Suprapubic skin (tissue), 4 donors: ENCODE measurements at regions not wholly inside any gene's neighbourhood (a gene's known extent, or its start where the extent isn't known, plus 50 kb on each side); places are given as distances from the start of the nearest gene placed in this dataset.

Experiments
- DNase-seq, 2 donors: peaks; one replicate each; pipeline ENCODE4 v3.0.0-alpha.2; 2019; ENCODE audit warnings: low spot score in 2 of 2
- H3K27ac ChIP-seq: fragments of 200-600 bp; sonication (generic); one replicate; pipeline ENCODE4 v1.5.1; 2019
- H3K27me3 ChIP-seq: fragments of 200-600 bp; sonication (generic); one replicate; pipeline ENCODE4 v1.5.1; 2019
- H3K36me3 ChIP-seq: fragments of 200-600 bp; sonication (generic); one replicate; pipeline ENCODE4 v1.5.1; 2019
- H3K4me1 ChIP-seq: fragments of 200-600 bp; sonication (generic); one replicate; pipeline ENCODE4 v1.5.1; 2019
- H3K4me3 ChIP-seq: fragments of 200-600 bp; sonication (generic); one replicate; pipeline ENCODE4 v1.5.1; 2019; ENCODE audit warnings: mild to moderate bottlenecking
- H3K9me3 ChIP-seq: fragments of 200-600 bp; sonication (generic); one replicate; pipeline ENCODE4 v1.5.1; 2019
- CTCF ChIP-seq, 2 donors: fragments of 200-600 bp in 1 of 2; fragments of 450-650 bp in 1 of 2; sonication (generic) in 1 of 2; IDR thresholded peaks; one replicate each; pipeline ENCODE4 v1.5.1; 2016 to 2019; ENCODE audit warnings: antibody characterized with exemption in 2 of 2, mild to moderate bottlenecking in 1 of 2, moderate library complexity in 1 of 2
- EP300 ChIP-seq: sonication (generic); formaldehyde crosslinking; IDR thresholded peaks from one replicate; pipeline ENCODE4 v1.6.1; 2017; ENCODE audit warnings: antibody characterized with exemption
- POLR2A ChIP-seq, 2 donors: fragments of 450-650 bp; IDR thresholded peaks; one replicate each; pipeline ENCODE4 v1.6.1; 2017; ENCODE audit warnings: antibody characterized with exemption in 2 of 2, mild to moderate bottlenecking in 2 of 2, moderate library complexity in 2 of 2
- POLR2AphosphoS5 ChIP-seq, 3 donors: sonication (generic); formaldehyde crosslinking; IDR thresholded peaks; one replicate each; pipeline ENCODE4 v1.6.1; 2017; ENCODE audit warnings: antibody characterized with exemption in 3 of 3
- WGBS: methylation state at CpG from one replicate; pipeline ENCODE4 v1.1.5; 2018; 5-methylcytosine and 5-hydroxymethylcytosine counted together

- no peak overlapping the region for H3K4me3 ChIP-seq
- WGBS, result 76% methylated on average over 7 of the region's 11 CpGs
- TF ChIP-seq CTCF (IDR thresholded peaks at IDR 0.05) (no peak), EP300 (no peak), POLR2AphosphoS5 (IDR thresholded peaks at IDR 0.05) (no peak), POLR2A (IDR thresholded peaks at IDR 0.05) (no peak)
These were observed 378.6 kb downstream of the ICE1 start for GRCh38 chr5:5800801-5801761.

GRCh38 chr5:5799826-5800225, 377.3 kb downstream of the ICE1 start:
- Histone ChIP-seq H3K27ac (no peak overlapping the region), H3K36me3 (no peaks in the 10 kb centered on the region), H3K9me3 (no peaks in the 10 kb centered on the region), H3K27me3 (no peaks in the 10 kb centered on the region), H3K4me3 (no peak overlapping the region), H3K4me1 (no peaks in the 10 kb centered on the region)
- DNase-seq, result no peak
- 83% methylated on average over 3 of the region's 3 CpGs for WGBS
- TF ChIP-seq POLR2AphosphoS5 (IDR thresholded peaks at IDR 0.05) (no peak), CTCF (IDR thresholded peaks at IDR 0.05) (no peak), EP300 (no peak), POLR2A (IDR thresholded peaks at IDR 0.05) (no peak)

More at GRCh38 chr5:5800801-5801761, 378.6 kb downstream of the ICE1 start:
- Histone ChIP-seq H3K9me3 (no peaks in the 10 kb centered on the region), H3K36me3 (no peaks in the 10 kb centered on the region), H3K4me1 (no peaks in the 10 kb centered on the region), H3K27me3 (no peaks in the 10 kb centered on the region), H3K27ac (no peak overlapping the region)
- DNase-seq, result no peak

- no peak overlapping the region for H3K27ac ChIP-seq
- H3K36me3 ChIP-seq, result no peaks in the 10 kb centered on the region
- no peak overlapping the region for H3K4me3 ChIP-seq
- no peaks in the 10 kb centered on the region for H3K9me3 ChIP-seq
- H3K27me3 ChIP-seq, result no peaks in the 10 kb centered on the region
- 84% methylated on average over 4 of the region's 4 CpGs for WGBS
- H3K4me1 ChIP-seq, result no peaks in the 10 kb centered on the region
- TF ChIP-seq EP300, result no peak
- no peak for TF ChIP-seq POLR2AphosphoS5 (IDR thresholded peaks at IDR 0.05)
- no peak for TF ChIP-seq POLR2A (IDR thresholded peaks at IDR 0.05)
- TF ChIP-seq CTCF (IDR thresholded peaks at IDR 0.05), result no peak
- DNase-seq, result no peak
These were observed 376.8 kb downstream of the ICE1 start for GRCh38 chr5:5799229-5799628.

GRCh38 chr5:5798462-5798861, 376.0 kb downstream of the ICE1 start:
- TF ChIP-seq POLR2A (IDR thresholded peaks at IDR 0.05) (no peak), POLR2AphosphoS5 (IDR thresholded peaks at IDR 0.05) (no peak), EP300 (no peak), CTCF (IDR thresholded peaks at IDR 0.05) (no peak)
- Histone ChIP-seq H3K27me3 (no peaks in the 10 kb centered on the region), H3K4me3 (no peak overlapping the region), H3K27ac (no peak overlapping the region), H3K9me3 (no peaks in the 10 kb centered on the region), H3K36me3 (no peaks in the 10 kb centered on the region), H3K4me1 (no peaks in the 10 kb centered on the region)
- WGBS, result 52% methylated on average over 4 of the region's 4 CpGs
- DNase-seq, result no peak

GRCh38 chr5:5798041-5798440, 375.6 kb downstream of the ICE1 start:
- H3K27ac ChIP-seq, result no peak overlapping the region
- TF ChIP-seq CTCF (IDR thresholded peaks at IDR 0.05), result no peak
- no peak for TF ChIP-seq EP300
- WGBS, result 95% methylated on average over 5 of the region's 5 CpGs
- no peaks in the 10 kb centered on the region for H3K27me3 ChIP-seq
- H3K36me3 ChIP-seq, result no peaks in the 10 kb centered on the region
- no peaks in the 10 kb centered on the region for H3K4me1 ChIP-seq
- H3K4me3 ChIP-seq, result no peak overlapping the region
- DNase-seq, result no peak
- H3K9me3 ChIP-seq, result no peaks in the 10 kb centered on the region
